ENCODE measurements at regions not wholly inside any gene's neighbourhood (a gene's known extent, or its start where the extent isn't known, plus 50 kb on each side); places are given as distances from the start of the nearest gene placed in this dataset.

GRCh38 chr1:30283199-30283962 is 440.0 kb downstream of the MATN1 start:
- no peak for DNase-seq

- no peak for DNase-seq
Measured at GRCh38 chr1:30280572-30280971, 442.8 kb downstream of the MATN1 start.

GRCh38 chr1:30277911-30278310 is 445.5 kb downstream of the MATN1 start:
- DNase-seq: no peak

GRCh38 chr1:30277415-30277814 is 446.0 kb downstream of the MATN1 start:
- no peak for DNase-seq

GRCh38 chr1:30275926-30276764 is 447.2 kb downstream of the MATN1 start:
- no peak for DNase-seq

- no peak for DNase-seq
Measured at GRCh38 chr1:30274976-30275621, 448.3 kb downstream of the MATN1 start.

- no peak for DNase-seq
Measured at GRCh38 chr1:30274173-30274970, 449.0 kb downstream of the MATN1 start.

- DNase-seq: no peak
Measured at GRCh38 chr1:30273456-30273855, 449.9 kb downstream of the MATN1 start.

- DNase-seq: no peak
Measured at GRCh38 chr1:30273021-30273325, 450.4 kb downstream of the MATN1 start.

GRCh38 chr1:30272277-30273020 is 450.9 kb downstream of the MATN1 start:
- no peak for DNase-seq

GRCh38 chr1:30271401-30272276 is 451.7 kb downstream of the MATN1 start:
- no peak for DNase-seq

- DNase-seq: no peak
Measured at GRCh38 chr1:30270461-30270860, 452.9 kb downstream of the MATN1 start.

GRCh38 chr1:30268923-30269666 is 454.3 kb downstream of the MATN1 start:
- no peak for DNase-seq

GRCh38 chr1:30267856-30268255 is 455.5 kb downstream of the MATN1 start:
- DNase-seq: no peak

GRCh38 chr1:30267046-30267445 is 456.3 kb downstream of the MATN1 start:
- no peak for DNase-seq

GRCh38 chr1:30265127-30266070 is 458.0 kb downstream of the MATN1 start:
- DNase-seq: no peak

GRCh38 chr1:30264672-30265025 is 458.7 kb downstream of the MATN1 start:
- DNase-seq: no peak

GRCh38 chr1:30263888-30264671 is 459.3 kb downstream of the MATN1 start:
- DNase-seq: no peak

Data from hindlimb muscle (tissue), 1 donor.